Naive thymus-derived CD4-positive, alpha-beta T cell (primary cell): ENCODE measurements at regions not wholly inside any gene's neighbourhood (a gene's known extent, or its start where the extent isn't known, plus 50 kb on each side); places are given as distances from the start of the nearest gene placed in this dataset.

Source experiments
- ATAC-seq: fragments of 150-1000 bp; cut with Tn5 transposase; 2 replicates; pipeline ENCODE4 v1.10.0; 2021; ENCODE audit warnings: mild to moderate bottlenecking, moderate library complexity
- CTCF ChIA-PET: fragments of 350-600 bp; sonication (Branson Sonifier 250); formaldehyde crosslinking; loops from one replicate; lab custom pipeline; 2021; ENCODE audit warnings: antibody characterized with exemption; lab: Charles Lee
- POLR2A ChIA-PET: fragments of 350-600 bp; sonication (Branson Sonifier 250); formaldehyde crosslinking; loops from one replicate; lab custom pipeline; 2021; ENCODE audit warnings: antibody characterized with exemption, inconsistent platforms; lab: Charles Lee
- DNase-seq, 9 donors: peaks; one replicate each; pipeline versions ENCODE4 v3.0.0 to v3.0.0-alpha.2; 2020 to 2022; ENCODE audit warnings: mixed read lengths in 1 of 9
- H3K27ac ChIP-seq: one replicate; pipeline ENCODE4 v1.7.0; 2013; ENCODE audit warnings: mild to moderate bottlenecking, low read depth, low read length, moderate library complexity
- H3K27me3 ChIP-seq, 2 donors: one replicate each; pipeline ENCODE4 v1.7.0; 2013; ENCODE audit warnings: low read length in 2 of 2, mild to moderate bottlenecking in 2 of 2, moderate library complexity in 2 of 2; ENCODE audit not compliant: control insufficient read depth in 2 of 2, insufficient read depth in 2 of 2
- H3K36me3 ChIP-seq, 3 experiments: 1 replicate in 2 of 3; 2 replicates in 1 of 3; pipeline ENCODE4 v1.7.0; 2013; ENCODE audit warnings: low read length in 3 of 3, mild to moderate bottlenecking in 3 of 3, moderate library complexity in 1 of 3; ENCODE audit not compliant: insufficient read depth in 3 of 3, control insufficient read depth in 2 of 3
- H3K4me1 ChIP-seq, 2 donors: one replicate each; pipeline ENCODE4 v1.7.0; 2013; ENCODE audit warnings: low read length in 2 of 2, mild to moderate bottlenecking in 2 of 2, moderate library complexity in 1 of 2; ENCODE audit not compliant: control insufficient read depth in 2 of 2, insufficient read depth in 2 of 2
- H3K4me3 ChIP-seq: 2 replicates; pipeline ENCODE4 v1.7.0; 2013; ENCODE audit warnings: mild to moderate bottlenecking, low read length
- H3K9me3 ChIP-seq, 3 experiments: 1 replicate in 2 of 3; 2 replicates in 1 of 3; pipeline ENCODE4 v1.7.0; 2013; ENCODE audit warnings: low read length in 3 of 3; ENCODE audit not compliant: control insufficient read depth in 2 of 3
- H3K27ac Mint-ChIP-seq, 9 donors: one replicate each; pipeline ENCODE4 v1.8.0; 2020 to 2022; ENCODE audit warnings: mixed read lengths in 9 of 9, mild to moderate bottlenecking in 8 of 9, moderate library complexity in 5 of 9, inconsistent platforms in 2 of 9
- H3K27me3 Mint-ChIP-seq, 5 donors: one replicate each; pipeline ENCODE4 v1.8.0; 2021 to 2022; ENCODE audit warnings: mixed read lengths in 5 of 5, mild to moderate bottlenecking in 1 of 5
- H3K36me3 Mint-ChIP-seq, 5 donors: one replicate each; pipeline ENCODE4 v1.8.0; 2020 to 2022; ENCODE audit warnings: mixed read lengths in 5 of 5, mild to moderate bottlenecking in 3 of 5, inconsistent platforms in 1 of 5
- H3K4me1 Mint-ChIP-seq, 7 donors: one replicate each; pipeline ENCODE4 v1.8.0; 2020 to 2022; ENCODE audit warnings: mixed read lengths in 7 of 7, mild to moderate bottlenecking in 3 of 7, inconsistent platforms in 1 of 7
- H3K4me3 Mint-ChIP-seq, 10 donors: one replicate each; pipeline ENCODE4 v1.8.0; 2020 to 2022; ENCODE audit warnings: mild to moderate bottlenecking in 10 of 10, mixed read lengths in 10 of 10, moderate library complexity in 6 of 10, inconsistent platforms in 2 of 10
- H3K9me3 Mint-ChIP-seq, 11 donors: one replicate each; pipeline ENCODE4 v1.8.0; 2020 to 2022; ENCODE audit warnings: mixed read lengths in 11 of 11, mild to moderate bottlenecking in 4 of 11, inconsistent platforms in 1 of 11, moderate library complexity in 1 of 11
- intact Hi-C, 2 donors: fragments of 100-400 bp; cut with micrococcal nuclease; formaldehyde crosslinking; loops; one replicate each; pipeline ENCODE4 v1.15.1; 2023

DNA sequence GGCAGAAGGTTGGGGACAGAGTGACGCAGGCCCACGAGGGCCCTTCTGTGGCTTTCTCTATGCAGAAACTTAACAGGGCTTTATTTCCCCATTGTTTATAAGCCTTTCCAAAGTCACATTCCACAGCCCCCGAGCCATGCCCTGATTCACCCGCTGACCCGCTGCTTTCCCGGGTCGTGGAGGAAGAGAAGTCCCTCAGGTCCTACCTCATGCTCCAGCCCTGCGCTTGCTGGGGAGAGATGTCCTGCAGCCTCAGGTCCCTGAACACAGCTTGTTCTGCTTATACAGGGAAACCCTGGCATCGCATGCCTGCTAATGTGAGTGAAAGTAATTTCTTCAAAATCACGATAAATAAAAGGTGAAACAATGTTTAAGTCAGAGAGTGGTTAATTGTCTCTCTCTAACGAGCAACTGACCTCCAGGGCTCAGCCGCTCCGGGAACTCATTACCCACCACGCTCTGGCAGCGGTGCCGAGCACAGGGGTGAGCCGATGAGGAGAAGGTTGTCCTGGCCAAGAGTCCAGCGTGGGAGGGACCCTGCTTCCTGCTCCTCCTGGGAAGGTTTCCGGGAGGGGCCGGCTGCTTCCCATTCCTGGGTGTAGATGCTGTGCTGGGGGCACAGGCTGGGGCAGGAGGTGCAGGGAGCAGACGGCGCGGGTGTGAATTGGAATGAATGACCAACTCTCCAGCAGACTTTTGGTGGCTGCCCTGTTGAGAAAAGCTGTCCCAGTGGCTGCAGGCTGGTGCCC, 595.2 kb downstream of the BRD1 start:
- no peak overlapping the region for H3K4me3 ChIP-seq
- no peak for DNase-seq
- no peaks in the 10 kb centered on the region for H3K36me3 ChIP-seq

DNA sequence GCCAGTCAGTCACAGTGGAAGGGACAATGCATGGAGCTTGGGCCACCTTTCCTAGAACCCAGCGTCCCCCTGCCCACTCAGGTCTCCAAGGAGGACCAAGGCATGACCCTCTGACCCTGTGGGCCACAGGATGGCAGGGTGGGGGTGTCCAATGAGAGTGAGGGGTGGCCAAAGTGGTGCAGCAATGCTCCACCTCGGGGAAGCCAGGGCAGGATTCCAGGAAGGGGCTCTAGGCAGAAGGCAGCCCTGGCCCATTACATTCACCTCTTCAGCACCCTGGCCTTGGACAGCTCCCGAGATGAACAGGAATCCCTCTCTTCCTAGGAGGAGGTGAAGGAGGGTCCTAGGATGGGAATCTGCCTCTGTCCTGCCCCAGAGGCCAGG, 597.5 kb downstream of the BRD1 start:
- POLR2A ChIA-PET: no interaction called here
- peaks cover 0 to 4% (median 0%) of the 10 kb centered on the region in 11 donors for H3K9me3 Mint-ChIP-seq
- H3K27me3 ChIP-seq: no peaks in the 10 kb centered on the region
- no peak overlapping the region for H3K27ac Mint-ChIP-seq
- ATAC-seq (no peak), DNase-seq (no peak)
- H3K4me3 ChIP-seq: no peak overlapping the region
- H3K36me3 Mint-ChIP-seq: no peaks in the 10 kb centered on the region
- H3K4me1 Mint-ChIP-seq: peaks cover 0 to 1% (median 0%) of the 10 kb centered on the region in 7 donors
- no peak overlapping the region for H3K27ac ChIP-seq
- H3K36me3 ChIP-seq: no peaks in the 10 kb centered on the region
- no peaks in the 10 kb centered on the region for H3K9me3 ChIP-seq
- CTCF ChIA-PET: no interaction called here
- no peaks in the 10 kb centered on the region for H3K4me1 ChIP-seq
- no peak overlapping the region for H3K4me3 Mint-ChIP-seq
- intact Hi-C loops: no loop called here
- peaks cover 0 to 23% (median 5%) of the 10 kb centered on the region in 5 donors for H3K27me3 Mint-ChIP-seq

More for the DNA sequence above, 595.2 kb downstream of the BRD1 start:
- CTCF ChIA-PET: no interaction called here
- Mint-ChIP-seq H3K27me3 (peaks cover 0 to 18% (median 5%) of the 10 kb centered on the region in 5 donors), H3K36me3 (no peaks in the 10 kb centered on the region), H3K4me3 (no peak overlapping the region), H3K9me3 (peaks cover 0 to 3% (median 0%) of the 10 kb centered on the region in 11 donors), H3K27ac (no peak overlapping the region), H3K4me1 (peaks cover 0 to 1% (median 0%) of the 10 kb centered on the region in 7 donors)
- H3K9me3 ChIP-seq: no peaks in the 10 kb centered on the region
- H3K27me3 ChIP-seq: no peaks in the 10 kb centered on the region
- H3K4me1 ChIP-seq: no peaks in the 10 kb centered on the region
- POLR2A ChIA-PET: no interaction called here
- intact Hi-C loops: no loop called here
- no peak overlapping the region for H3K27ac ChIP-seq
- no peak for ATAC-seq

DNA sequence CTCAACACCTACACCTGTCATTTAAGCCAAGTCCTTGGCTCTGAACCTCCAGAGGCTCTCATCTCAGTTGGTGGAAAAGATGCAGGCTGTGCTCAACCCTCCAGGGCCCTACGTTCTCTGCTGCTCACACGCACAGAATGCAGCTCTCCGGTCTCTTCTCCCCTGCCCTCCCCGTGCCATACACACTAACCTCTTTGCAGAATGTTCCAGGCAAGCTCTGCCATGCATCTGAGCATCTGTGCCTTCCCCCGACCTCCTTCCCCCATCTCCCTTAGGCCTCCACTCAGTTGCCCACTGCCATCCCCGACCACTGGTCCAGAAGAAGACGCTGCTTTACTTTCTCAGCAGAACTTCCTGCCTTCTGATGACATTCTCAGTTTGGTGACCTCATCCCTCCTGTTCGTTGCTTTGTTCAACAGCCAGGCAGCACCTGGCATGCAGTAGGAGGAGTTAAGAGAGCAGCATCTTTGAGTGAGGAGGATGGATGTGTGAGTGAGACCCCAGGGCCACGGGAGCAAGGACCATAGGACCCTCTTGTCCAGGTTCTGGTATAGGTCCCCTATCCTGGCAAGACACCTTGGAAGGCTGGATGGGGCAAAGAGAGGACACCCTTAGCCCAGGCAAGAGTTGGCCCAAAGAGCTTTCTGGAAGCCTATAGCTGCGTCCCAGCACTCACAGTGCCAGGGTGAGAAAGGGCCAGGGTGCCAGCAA, 598.0 kb downstream of the BRD1 start:
- no peaks in the 10 kb centered on the region for H3K4me1 ChIP-seq
- no peaks in the 10 kb centered on the region for H3K36me3 Mint-ChIP-seq
- peaks cover 0 to 23% (median 5%) of the 10 kb centered on the region in 5 donors for H3K27me3 Mint-ChIP-seq
- no peaks in the 10 kb centered on the region for H3K9me3 ChIP-seq
- POLR2A ChIA-PET: no interaction called here
- no peak overlapping the region for H3K4me3 ChIP-seq
- H3K27me3 ChIP-seq: no peaks in the 10 kb centered on the region
- intact Hi-C loops: no loop called here
- peaks cover 0 to 4% (median 0%) of the 10 kb centered on the region in 11 donors for H3K9me3 Mint-ChIP-seq
- no peak overlapping the region for H3K4me3 Mint-ChIP-seq
- peak overlapping the region in 1 of 9 donors; percentile 5 for H3K27ac Mint-ChIP-seq
- no peak overlapping the region for H3K27ac ChIP-seq
- CTCF ChIA-PET: no interaction called here
- H3K4me1 Mint-ChIP-seq: peaks cover 0 to 1% (median 0%) of the 10 kb centered on the region in 7 donors
- DNase-seq: no peak
- H3K36me3 ChIP-seq: no peaks in the 10 kb centered on the region
- no peak for ATAC-seq

DNA sequence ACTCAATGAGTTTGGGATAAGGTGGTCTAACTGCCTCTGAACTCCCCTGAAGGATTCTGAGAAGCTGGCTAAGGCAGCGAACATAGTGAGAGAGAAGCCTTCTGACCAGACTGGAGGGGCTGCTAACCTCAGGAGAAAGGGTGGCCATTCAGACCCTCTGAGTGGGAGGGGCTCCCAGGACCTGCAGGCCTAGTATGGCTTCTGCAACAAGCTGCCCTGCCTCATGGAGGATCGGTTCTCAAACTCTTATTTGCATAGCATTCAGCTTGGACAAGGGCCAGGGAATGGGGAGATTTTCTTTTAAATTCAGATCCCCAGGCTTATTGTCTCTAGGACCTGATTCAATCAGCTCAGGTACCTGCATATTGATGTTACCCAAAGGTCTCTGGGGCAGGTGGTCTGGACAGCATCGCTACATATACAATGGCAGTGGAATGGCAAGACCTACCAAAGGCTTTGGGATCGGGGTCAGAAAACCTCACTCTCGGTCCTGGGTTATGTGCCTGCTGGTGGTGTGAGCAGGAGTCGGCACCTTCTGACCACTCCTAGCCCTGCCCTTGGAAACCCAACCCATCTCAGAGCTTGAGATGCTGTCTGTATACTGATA, 599.1 kb downstream of the BRD1 start:
- ATAC-seq: no peak
- Mint-ChIP-seq H3K9me3 (peaks cover 0 to 4% (median 0%) of the 10 kb centered on the region in 11 donors), H3K27me3 (peaks cover 0 to 21% (median 10%) of the 10 kb centered on the region in 5 donors), H3K27ac (no peak overlapping the region), H3K4me1 (peaks cover 0 to 1% (median 0%) of the 10 kb centered on the region in 7 donors), H3K36me3 (no peaks in the 10 kb centered on the region), H3K4me3 (no peak overlapping the region)
- Histone ChIP-seq H3K27ac (no peak overlapping the region), H3K36me3 (no peaks in the 10 kb centered on the region), H3K9me3 (no peaks in the 10 kb centered on the region), H3K4me3 (no peak overlapping the region), H3K4me1 (no peaks in the 10 kb centered on the region), H3K27me3 (no peaks in the 10 kb centered on the region)
- ChIA-PET POLR2A (no interaction called here), CTCF (no interaction called here)
- intact Hi-C loops: no loop called here
- DNase-seq: no peak

DNA sequence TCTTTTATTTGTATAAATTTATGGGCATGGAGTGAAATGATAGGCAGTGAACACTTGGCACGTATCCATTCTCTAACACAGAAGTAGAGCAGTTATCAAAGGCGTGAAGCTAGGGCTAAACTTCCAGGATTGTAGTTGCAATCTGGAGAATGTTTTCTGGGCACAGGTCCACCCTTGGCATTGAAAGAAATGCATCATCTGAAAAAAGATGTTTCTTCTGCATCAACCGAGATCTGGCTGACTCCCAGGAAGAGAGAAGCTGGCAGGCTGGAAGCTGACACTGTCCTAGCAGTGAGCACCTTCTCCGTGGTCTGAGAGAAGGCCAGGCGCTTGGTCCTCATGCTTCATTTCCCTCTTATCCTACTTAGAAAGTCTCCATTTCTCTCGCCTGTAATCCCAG, 600.0 kb downstream of the BRD1 start:
- no peak for ATAC-seq
- POLR2A ChIA-PET: no interaction called here
- H3K36me3 ChIP-seq: no peaks in the 10 kb centered on the region
- Mint-ChIP-seq H3K36me3 (no peaks in the 10 kb centered on the region), H3K4me1 (peaks cover 0 to 1% (median 0%) of the 10 kb centered on the region in 7 donors), H3K27ac (no peak overlapping the region), H3K9me3 (peaks cover 0 to 4% (median 0%) of the 10 kb centered on the region in 11 donors), H3K4me3 (no peak overlapping the region), H3K27me3 (peaks cover 0 to 19% (median 11%) of the 10 kb centered on the region in 5 donors)
- H3K4me3 ChIP-seq: no peak overlapping the region
- H3K27ac ChIP-seq: no peak overlapping the region
- CTCF ChIA-PET: no interaction called here
- H3K27me3 ChIP-seq: no peaks in the 10 kb centered on the region
- H3K9me3 ChIP-seq: no peaks in the 10 kb centered on the region
- DNase-seq: no peak
- intact Hi-C loops: no loop called here
- no peaks in the 10 kb centered on the region for H3K4me1 ChIP-seq

DNA sequence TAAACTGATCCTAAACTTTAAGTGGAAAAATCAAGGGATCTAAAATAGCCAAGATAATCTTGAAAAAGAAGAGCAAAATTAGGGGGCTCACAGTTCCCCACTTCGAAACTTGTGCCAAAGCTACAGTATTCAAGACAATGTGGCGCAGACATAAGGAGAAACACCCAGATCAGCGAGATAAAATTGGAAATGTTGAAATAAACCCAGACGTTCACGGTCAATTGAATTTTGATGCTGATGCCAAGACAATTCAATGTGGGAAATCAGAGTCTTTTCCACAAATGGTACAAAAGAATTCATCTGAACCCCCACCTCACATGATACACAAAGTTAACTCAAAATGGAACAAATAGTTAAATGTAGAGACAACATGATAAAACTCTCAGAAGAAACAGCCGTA, 601.6 kb downstream of the BRD1 start:
- POLR2A ChIA-PET: no interaction called here
- H3K4me3 Mint-ChIP-seq: no peak overlapping the region
- peaks cover 2 to 24% (median 13%) of the 10 kb centered on the region in 5 donors for H3K27me3 Mint-ChIP-seq
- no peaks in the 10 kb centered on the region for H3K36me3 Mint-ChIP-seq
- H3K9me3 Mint-ChIP-seq: peaks cover 0 to 6% (median 0%) of the 10 kb centered on the region in 11 donors
- H3K36me3 ChIP-seq: no peaks in the 10 kb centered on the region
- no peak overlapping the region for H3K27ac Mint-ChIP-seq
- no peak overlapping the region for H3K27ac ChIP-seq
- H3K4me3 ChIP-seq: no peak overlapping the region
- intact Hi-C loops: no loop called here
- H3K9me3 ChIP-seq: no peaks in the 10 kb centered on the region
- DNase-seq (no peak), ATAC-seq (no peak)
- no peaks in the 10 kb centered on the region for H3K27me3 ChIP-seq
- H3K4me1 ChIP-seq: no peaks in the 10 kb centered on the region
- CTCF ChIA-PET: no interaction called here
- H3K4me1 Mint-ChIP-seq: peaks cover 0 to 1% (median 0%) of the 10 kb centered on the region in 7 donors
